ENCODE measurements at regions not wholly inside any gene's neighbourhood (a gene's known extent, or its start where the extent isn't known, plus 50 kb on each side); places are given as distances from the start of the nearest gene placed in this dataset.

GRCh38 chr9:653421-653820 is 188.1 kb upstream of the DMRT1 start:
- no peak overlapping the region for H3K27ac ChIP-seq (ENCODE audit: low read length)
- WGBS: 62% methylated on average over 2 of the region's 2 CpGs
- H3K4me1 ChIP-seq (ENCODE audit: control insufficient read depth, insufficient read depth, low read length): peaks cover 19% of the 10 kb centered on the region
- intact Hi-C loops (cut with DNase I): loop anchor here in 1 of 4 donors (5.0 kb wide), 1 partner anchor 49 kb away; no protein-coding TSS in a partner anchor
- DNase-seq (no peak), ATAC-seq (no peak)
- H3K27me3 ChIP-seq (ENCODE audit: control insufficient read depth, insufficient read depth): no peaks in the 10 kb centered on the region
- H3K4me3 ChIP-seq (ENCODE audit: low read length): no peak overlapping the region
- no peaks in the 10 kb centered on the region for H3K9me3 ChIP-seq (ENCODE audit: control insufficient read depth, low read length)

DNA sequence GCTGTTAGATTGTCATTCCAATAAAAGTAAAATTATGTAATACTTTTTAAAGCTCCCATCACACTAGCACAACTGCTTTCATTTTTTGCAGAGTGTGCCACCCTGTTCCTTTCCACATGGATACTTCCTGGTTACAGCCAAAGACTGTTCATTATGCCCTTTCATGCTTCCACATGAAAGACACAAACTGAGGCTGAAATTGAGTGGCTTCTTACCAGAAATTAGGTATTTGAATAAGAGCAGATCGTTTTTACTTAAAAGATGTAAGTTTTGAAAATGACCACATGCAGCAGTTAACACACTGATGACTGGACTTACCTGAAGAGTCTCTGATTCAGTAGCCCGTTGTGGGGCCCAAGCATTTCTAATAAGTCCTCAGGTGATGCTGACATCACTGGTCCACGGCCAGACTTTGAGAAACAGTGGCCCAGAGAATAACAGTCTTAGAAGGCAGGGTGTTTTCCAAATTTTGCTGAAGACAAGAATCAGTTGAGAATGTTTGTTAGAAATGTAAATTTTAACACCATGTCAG is 187.6 kb upstream of the DMRT1 start:
- H3K4me3 ChIP-seq (ENCODE audit: low read length): no peak overlapping the region
- no peaks in the 10 kb centered on the region for H3K9me3 ChIP-seq (ENCODE audit: control insufficient read depth, low read length)
- no peak for ATAC-seq
- 60% methylated on average over 3 of the region's 3 CpGs for WGBS
- H3K4me1 ChIP-seq (ENCODE audit: control insufficient read depth, insufficient read depth, low read length): peaks cover 19% of the 10 kb centered on the region
- DNase-seq: no peak
- no peak overlapping the region for H3K27ac ChIP-seq (ENCODE audit: low read length)
- intact Hi-C loops (cut with DNase I): loop anchor here in 1 of 4 donors (5.0 kb wide), 1 partner anchor 48 kb away; no protein-coding TSS in a partner anchor
- no peaks in the 10 kb centered on the region for H3K27me3 ChIP-seq (ENCODE audit: control insufficient read depth, insufficient read depth)

DNA sequence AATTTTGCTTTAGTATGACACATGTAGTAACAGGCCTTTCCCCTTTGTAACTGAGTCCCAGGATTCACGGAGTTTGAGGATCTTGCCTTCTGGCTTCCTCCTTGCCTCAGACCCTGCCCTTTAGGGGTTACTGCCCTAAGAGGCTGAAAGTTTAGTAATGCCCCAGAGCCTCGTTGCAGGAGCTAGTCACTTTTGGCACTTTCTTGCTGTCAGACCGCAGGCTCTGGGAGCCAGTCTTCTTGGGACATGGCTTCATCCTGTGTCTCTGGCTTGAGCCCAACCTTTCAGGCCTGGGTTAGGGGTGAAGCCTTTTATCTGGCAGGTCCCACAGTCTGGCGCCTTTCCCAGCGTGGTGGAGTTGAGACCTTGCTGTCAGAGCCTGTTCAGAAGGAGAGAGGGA is 185.6 kb upstream of the DMRT1 start:
- peak overlapping the region; percentile 94 for H3K27ac ChIP-seq (ENCODE audit: low read length)
- H3K4me1 ChIP-seq (ENCODE audit: control insufficient read depth, insufficient read depth, low read length): peaks cover 14% of the 10 kb centered on the region
- H3K4me3 ChIP-seq (ENCODE audit: low read length): no peak overlapping the region
- 14% methylated on average over 5 of the region's 5 CpGs for WGBS
- DNase-seq: peak; percentile 95 to 97 (median 96)
- intact Hi-C loops (cut with DNase I): no loop called here
- peak; percentile 91 for ATAC-seq
- H3K27me3 ChIP-seq (ENCODE audit: control insufficient read depth, insufficient read depth): no peaks in the 10 kb centered on the region
- no peaks in the 10 kb centered on the region for H3K9me3 ChIP-seq (ENCODE audit: control insufficient read depth, low read length)

- H3K4me3 ChIP-seq (ENCODE audit: low read length): no peak overlapping the region
- peaks cover 14% of the 10 kb centered on the region for H3K4me1 ChIP-seq (ENCODE audit: control insufficient read depth, insufficient read depth, low read length)
- no peaks in the 10 kb centered on the region for H3K27me3 ChIP-seq (ENCODE audit: control insufficient read depth, insufficient read depth)
- intact Hi-C loops (cut with DNase I): no loop called here
- H3K27ac ChIP-seq (ENCODE audit: low read length): peak overlapping the region; percentile 50
- no peaks in the 10 kb centered on the region for H3K9me3 ChIP-seq (ENCODE audit: control insufficient read depth, low read length)
- DNase-seq: no peak
- no peak for ATAC-seq
- WGBS: 58% methylated on average over 3 of the region's 3 CpGs
Observed at GRCh38 chr9:656926-657568, 184.4 kb upstream of the DMRT1 start.

DNA sequence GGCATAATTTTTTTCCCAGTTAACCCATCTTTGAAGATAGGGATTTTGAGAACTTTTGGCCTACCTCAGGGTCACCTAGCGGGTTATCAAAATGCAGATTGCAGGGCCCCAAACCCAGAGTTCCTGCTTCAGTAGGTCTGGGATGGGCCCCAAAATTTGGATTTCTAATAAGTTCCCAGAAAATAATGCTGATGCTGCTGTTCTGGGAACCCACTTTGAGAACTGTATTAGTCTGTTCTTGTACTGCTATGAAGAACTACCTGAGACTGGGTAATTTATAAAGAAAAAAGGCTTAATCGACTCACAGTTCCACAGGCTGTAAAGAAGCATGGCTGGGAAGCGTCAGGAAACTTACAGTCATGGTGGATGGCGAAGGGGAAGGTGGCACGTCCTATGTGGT is 182.2 kb upstream of the DMRT1 start:
- no peak for ATAC-seq
- intact Hi-C loops (cut with DNase I): no loop called here
- no peak overlapping the region for H3K4me3 ChIP-seq (ENCODE audit: low read length)
- no peaks in the 10 kb centered on the region for H3K9me3 ChIP-seq (ENCODE audit: control insufficient read depth, low read length)
- DNase-seq: no peak
- 84% methylated on average over 5 of the region's 5 CpGs for WGBS
- no peaks in the 10 kb centered on the region for H3K27me3 ChIP-seq (ENCODE audit: control insufficient read depth, insufficient read depth)
- peaks cover 14% of the 10 kb centered on the region for H3K4me1 ChIP-seq (ENCODE audit: control insufficient read depth, insufficient read depth, low read length)
- no peak overlapping the region for H3K27ac ChIP-seq (ENCODE audit: low read length)

DNA sequence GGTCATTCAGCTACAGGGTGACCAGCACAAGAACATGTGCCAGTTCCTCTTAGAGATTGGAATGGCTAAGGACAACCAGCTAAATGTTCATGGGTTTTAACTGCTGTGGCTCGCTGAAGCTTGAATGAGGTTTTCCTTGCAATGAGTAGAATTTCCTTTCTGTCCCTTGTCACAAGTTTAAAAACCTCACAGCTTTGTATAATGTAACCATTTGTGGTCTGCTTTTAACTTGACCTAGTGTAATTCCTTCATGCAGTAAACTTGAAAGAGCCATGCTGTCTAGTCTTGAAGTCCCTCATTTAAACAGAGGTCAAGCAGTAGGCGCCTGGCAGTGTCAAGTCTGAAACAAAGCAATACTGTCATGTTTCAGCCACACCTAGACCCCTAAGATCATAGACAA is 181.3 kb upstream of the DMRT1 start:
- no peak for ATAC-seq
- intact Hi-C loops (cut with DNase I): no loop called here
- no peaks in the 10 kb centered on the region for H3K27me3 ChIP-seq (ENCODE audit: control insufficient read depth, insufficient read depth)
- H3K27ac ChIP-seq (ENCODE audit: low read length): peak overlapping the region; percentile 78
- peaks cover 14% of the 10 kb centered on the region for H3K4me1 ChIP-seq (ENCODE audit: control insufficient read depth, insufficient read depth, low read length)
- WGBS: 32% methylated on average over 2 of the region's 2 CpGs
- no peak for DNase-seq
- H3K4me3 ChIP-seq (ENCODE audit: low read length): no peak overlapping the region
- no peaks in the 10 kb centered on the region for H3K9me3 ChIP-seq (ENCODE audit: control insufficient read depth, low read length)

- 18% methylated on average over 3 of the region's 3 CpGs for WGBS
- Histone ChIP-seq H3K27me3 (ENCODE audit: control insufficient read depth, insufficient read depth) (no peaks in the 10 kb centered on the region), H3K9me3 (ENCODE audit: control insufficient read depth, low read length) (no peaks in the 10 kb centered on the region), H3K4me3 (ENCODE audit: low read length) (no peak overlapping the region), H3K27ac (ENCODE audit: low read length) (no peak overlapping the region), H3K4me1 (ENCODE audit: control insufficient read depth, insufficient read depth, low read length) (peaks cover 3% of the 10 kb centered on the region)
- DNase-seq (peak in 1 of 3 donors; percentile 65), ATAC-seq (peak in 1 of 2 donors; percentile 37)
- intact Hi-C loops (cut with DNase I): no loop called here
Observed at GRCh38 chr9:663541-663940, 178.0 kb upstream of the DMRT1 start.

DNA sequence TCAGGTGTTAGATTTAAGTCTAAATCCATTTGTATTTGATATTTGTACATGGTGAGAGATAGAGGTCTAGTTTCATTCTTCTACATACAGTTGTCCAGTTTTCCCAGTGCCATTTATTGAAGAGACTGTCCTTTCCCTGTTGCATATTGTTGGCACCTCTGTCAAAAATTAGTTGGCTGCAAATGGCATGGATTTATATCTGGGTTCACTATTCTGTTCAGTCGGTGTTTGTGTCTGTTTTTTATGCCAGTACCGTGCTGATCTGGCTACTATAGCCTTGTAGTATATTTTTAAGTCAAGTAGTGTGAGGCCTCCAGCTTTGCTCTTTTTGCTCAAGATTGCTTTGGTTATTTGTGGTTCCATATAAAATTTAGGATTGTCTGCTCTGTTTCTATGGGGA is 176.2 kb upstream of the DMRT1 start:
- Histone ChIP-seq H3K4me1 (ENCODE audit: control insufficient read depth, insufficient read depth, low read length) (peaks cover 5% of the 10 kb centered on the region), H3K9me3 (ENCODE audit: control insufficient read depth, low read length) (no peaks in the 10 kb centered on the region), H3K27me3 (ENCODE audit: control insufficient read depth, insufficient read depth) (no peaks in the 10 kb centered on the region), H3K4me3 (ENCODE audit: low read length) (no peak overlapping the region), H3K27ac (ENCODE audit: low read length) (no peak overlapping the region)
- intact Hi-C loops (cut with DNase I): no loop called here
- ATAC-seq (no peak), DNase-seq (no peak)
- WGBS: 69% methylated on average over 2 of the region's 2 CpGs

GRCh38 chr9:671997-672396 is 169.5 kb upstream of the DMRT1 start:
- Histone ChIP-seq H3K27me3 (ENCODE audit: control insufficient read depth, insufficient read depth) (no peaks in the 10 kb centered on the region), H3K27ac (ENCODE audit: low read length) (no peak overlapping the region), H3K4me3 (ENCODE audit: low read length) (no peak overlapping the region), H3K4me1 (ENCODE audit: control insufficient read depth, insufficient read depth, low read length) (peaks cover 6% of the 10 kb centered on the region), H3K9me3 (ENCODE audit: control insufficient read depth, low read length) (no peaks in the 10 kb centered on the region)
- ATAC-seq (no peak), DNase-seq (no peak)
- intact Hi-C loops (cut with DNase I): no loop called here
- 96% methylated on average over 2 of the region's 2 CpGs for WGBS

- intact Hi-C loops (cut with DNase I): no loop called here
- WGBS: 63% methylated on average over 4 of the region's 4 CpGs
- ATAC-seq: no peak
- Histone ChIP-seq H3K4me3 (ENCODE audit: low read length) (no peak overlapping the region), H3K9me3 (ENCODE audit: control insufficient read depth, low read length) (no peaks in the 10 kb centered on the region), H3K4me1 (ENCODE audit: control insufficient read depth, insufficient read depth, low read length) (peaks cover 6% of the 10 kb centered on the region), H3K27ac (ENCODE audit: low read length) (no peak overlapping the region), H3K27me3 (ENCODE audit: control insufficient read depth, insufficient read depth) (no peaks in the 10 kb centered on the region)
- no peak for DNase-seq
Observed at GRCh38 chr9:672851-673250, 168.6 kb upstream of the DMRT1 start.

DNA sequence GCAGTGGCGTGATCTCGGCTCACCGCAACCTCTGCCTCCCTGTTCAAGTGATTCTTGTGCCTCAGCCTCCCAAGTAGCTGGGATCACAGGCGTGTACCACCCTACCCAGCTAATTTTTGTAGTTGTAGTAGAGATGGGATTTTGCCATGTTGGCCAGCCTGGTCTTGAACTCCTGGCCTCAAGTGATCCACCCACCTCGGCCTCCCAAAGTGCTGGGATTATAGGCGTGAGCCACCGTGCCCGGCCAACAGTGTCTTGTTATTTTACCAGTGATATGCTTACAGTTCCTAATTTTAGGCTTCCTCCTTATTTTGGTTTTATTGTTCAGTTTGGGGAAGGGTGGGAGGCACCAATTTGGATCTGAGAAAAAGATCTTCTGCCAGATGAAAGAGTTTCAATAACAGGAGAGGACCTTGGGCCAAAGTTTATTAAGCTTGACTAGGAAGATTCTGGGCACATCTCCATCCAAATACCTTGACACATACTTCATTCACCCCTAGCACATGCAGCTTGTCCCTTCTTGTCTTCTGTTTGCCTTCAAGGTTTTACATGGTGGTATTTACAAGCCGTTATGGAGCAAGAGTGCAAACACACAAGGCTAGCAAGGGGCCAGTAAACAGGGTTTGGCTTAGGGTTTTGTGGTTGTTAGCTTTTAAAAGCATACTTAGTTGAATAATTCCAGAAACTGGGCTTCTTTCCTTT is 168.1 kb upstream of the DMRT1 start:
- 79% methylated on average over 9 of the region's 9 CpGs for WGBS
- H3K4me1 ChIP-seq (ENCODE audit: control insufficient read depth, insufficient read depth, low read length): peaks cover 6% of the 10 kb centered on the region
- ATAC-seq (peak in 1 of 2 donors; percentile 28), DNase-seq (peak in 1 of 3 donors; percentile 37)
- peak overlapping the region; percentile 64 for H3K27ac ChIP-seq (ENCODE audit: low read length)
- H3K27me3 ChIP-seq (ENCODE audit: control insufficient read depth, insufficient read depth): no peaks in the 10 kb centered on the region
- intact Hi-C loops (cut with DNase I): no loop called here
- no peaks in the 10 kb centered on the region for H3K9me3 ChIP-seq (ENCODE audit: control insufficient read depth, low read length)
- no peak overlapping the region for H3K4me3 ChIP-seq (ENCODE audit: low read length)

All from right cardiac atrium (tissue), 5 donors.